NCI-H774 (cell line): ENCODE measurements at regions not wholly inside any gene's neighbourhood (a gene's known extent, or its start where the extent isn't known, plus 50 kb on each side); places are given as distances from the start of the nearest gene placed in this dataset.

Experiments
- DNase-seq: peaks from one replicate; lab custom pipeline; 2025; lab: John Stamatoyannopoulos, UW

DNA sequence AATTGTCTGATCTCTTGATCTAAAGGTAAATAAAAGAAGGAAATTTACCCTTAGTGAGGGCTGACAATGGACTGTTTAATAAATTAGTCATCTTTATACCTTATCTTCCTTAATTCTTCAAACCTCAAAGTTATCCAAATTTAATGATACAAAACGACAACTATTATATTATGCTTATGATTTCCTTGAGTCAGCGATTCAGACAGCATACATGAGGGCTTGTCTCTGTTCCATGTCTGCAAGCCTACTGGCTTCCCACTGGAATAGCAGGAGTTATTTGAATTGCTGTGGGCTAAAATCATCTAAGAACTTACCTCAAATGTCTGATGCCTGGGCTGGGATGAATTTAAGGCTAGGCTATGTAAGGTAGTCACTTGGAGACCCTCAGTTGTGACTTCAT is 197.2 kb upstream of the MDGA2 start:
- no peak for DNase-seq

DNA sequence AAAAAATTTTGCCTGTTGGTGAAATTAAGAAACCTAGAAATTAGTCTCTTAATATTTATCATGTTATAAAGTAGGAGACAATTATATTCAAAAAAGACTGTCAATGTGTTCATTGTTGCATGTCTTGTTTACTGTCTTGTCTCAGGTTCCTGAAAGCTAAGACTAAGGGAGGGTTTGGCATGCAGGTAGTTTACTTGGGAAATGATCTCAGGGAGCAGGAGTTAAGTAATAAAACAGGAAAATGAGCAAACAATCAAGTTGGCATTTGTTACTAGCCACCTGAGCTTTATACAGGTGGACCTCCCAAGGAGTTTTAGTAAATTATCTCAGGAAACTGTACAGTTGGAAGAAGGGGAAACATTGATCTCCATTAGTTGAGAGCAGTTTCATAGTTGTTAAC is 188.0 kb upstream of the MDGA2 start:
- DNase-seq, result no peak

DNA sequence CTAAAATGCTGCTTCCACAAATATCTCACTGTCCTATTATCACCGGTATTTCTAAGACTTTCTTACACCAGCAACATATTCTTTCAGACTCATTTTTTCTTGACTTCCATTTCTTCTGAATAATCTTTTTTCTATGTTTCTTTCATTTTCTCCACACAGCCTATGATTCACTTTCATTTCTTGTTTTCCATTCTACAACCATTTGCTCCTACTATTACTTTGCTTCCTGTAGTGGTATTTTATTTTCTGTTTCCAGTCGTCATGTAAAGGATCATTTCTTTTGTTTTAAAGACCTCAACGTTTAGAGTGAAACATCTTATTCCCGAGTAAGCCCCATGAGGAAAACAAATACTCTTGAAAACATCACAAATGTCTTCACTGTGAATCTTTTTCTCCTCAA is 182.2 kb upstream of the MDGA2 start:
- DNase-seq, result no peak

DNA sequence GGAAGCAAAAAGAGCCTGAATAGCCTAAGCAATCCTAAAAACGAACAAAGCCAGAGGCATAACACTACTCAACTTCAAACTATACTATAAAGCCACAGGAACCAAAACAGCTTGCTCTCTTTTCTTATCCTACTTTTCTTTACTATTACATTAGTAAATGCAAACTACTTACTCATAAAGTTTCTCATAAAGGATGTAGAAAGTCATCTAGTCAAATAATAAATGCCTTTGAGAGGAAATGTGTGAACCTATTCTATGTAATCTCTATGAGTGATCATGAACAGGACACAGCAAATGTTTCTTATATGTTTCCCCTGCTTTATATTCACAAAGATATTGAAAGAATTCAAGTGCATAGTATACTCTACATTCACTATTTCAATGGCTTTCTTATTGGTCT is 176.9 kb upstream of the MDGA2 start:
- DNase-seq, result no peak

DNA sequence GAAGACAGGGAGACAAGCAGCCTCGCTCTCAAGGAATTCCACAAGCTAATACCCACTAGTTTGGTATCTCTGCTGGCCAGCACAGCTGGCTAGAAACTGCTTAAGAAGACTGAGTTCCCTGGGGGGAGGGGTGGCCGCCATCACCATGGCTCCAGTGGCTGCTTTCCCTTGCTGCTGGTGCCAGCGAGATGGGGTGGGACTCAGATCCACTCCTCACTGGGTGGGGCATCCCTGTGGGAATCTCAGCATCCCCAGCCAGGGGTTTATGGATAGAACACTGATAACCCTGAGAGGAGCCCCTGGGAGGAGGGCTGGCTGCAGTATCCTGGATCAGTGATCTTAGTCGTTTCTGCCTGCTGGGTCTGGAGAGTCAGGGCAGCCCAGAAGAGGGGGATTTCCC is 170.6 kb upstream of the MDGA2 start:
- no peak for DNase-seq

DNA sequence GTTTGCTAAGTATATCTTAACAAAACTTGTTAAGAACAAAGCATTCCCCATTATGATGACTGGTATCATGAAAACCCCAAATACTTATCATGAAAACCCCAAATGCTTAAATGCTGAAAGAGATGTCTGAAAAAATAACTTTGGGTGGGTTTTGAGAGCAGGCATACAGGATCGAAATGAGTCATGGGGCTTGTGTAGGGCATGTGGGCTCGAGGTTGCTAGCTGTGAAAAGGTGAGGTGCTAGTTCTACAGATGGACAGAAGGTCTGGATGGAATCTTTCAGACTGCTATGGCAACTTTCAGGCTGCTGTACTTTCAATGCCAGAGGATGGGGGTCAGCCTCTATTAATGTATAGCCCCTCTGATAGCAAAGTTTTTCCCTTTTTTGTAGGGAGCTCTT is 167.8 kb upstream of the MDGA2 start:
- no peak for DNase-seq

DNA sequence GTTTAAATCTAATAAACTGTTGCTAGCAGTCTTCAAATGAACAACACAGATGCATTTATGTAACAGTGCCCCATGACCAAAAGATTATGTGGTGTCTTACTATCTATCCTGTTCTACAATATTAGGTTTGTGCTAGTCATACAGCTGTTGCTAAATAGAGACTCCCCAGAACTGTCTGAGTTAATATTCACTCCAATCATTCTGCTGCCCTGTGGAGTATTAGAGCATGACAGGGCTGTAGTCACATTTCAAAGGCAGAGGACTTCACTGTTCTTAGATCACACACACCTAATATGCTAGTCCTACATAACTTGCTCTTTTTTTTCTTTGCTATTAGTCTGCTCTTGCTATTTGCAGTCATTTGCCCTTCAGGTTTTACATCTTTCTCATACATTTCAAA is 157.6 kb upstream of the MDGA2 start:
- DNase-seq, result no peak

DNA sequence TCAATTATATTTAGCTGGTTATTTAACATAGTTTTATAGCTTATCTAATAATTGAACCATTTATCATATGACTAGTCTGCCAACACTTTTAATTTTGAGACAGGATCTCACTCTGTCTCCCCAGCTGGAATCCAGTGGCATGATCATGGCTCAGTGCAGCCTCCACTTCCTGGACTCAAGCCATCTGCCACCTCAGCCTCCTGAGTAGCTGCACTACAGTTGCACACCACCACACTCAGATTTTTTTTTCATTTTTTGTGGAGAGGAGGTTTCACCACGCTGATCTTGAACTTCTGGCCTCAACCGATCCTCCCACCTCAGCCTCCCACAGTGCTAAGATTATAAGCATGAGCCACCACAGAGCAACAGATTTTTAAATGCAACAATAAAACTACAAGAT is 151.4 kb upstream of the MDGA2 start:
- no peak for DNase-seq

DNA sequence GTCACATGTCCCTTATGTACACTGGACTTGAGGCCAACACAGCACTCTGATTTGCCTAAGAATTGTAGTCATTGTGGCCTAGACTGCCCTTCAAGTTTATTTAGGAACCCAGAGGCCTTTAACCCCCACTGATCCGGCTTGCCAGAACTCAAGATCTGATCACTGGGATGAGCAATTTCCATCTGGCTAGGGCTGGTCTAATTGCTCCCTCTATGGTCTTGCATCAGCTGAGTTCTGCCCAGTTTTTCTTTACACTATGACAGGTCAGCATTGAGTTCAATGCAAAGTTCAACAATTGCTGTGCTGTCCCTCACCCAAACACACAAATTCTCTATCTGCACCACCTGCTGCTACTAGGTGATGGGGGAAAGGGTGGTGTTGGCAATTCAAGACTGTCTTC is 146.9 kb upstream of the MDGA2 start:
- no peak for DNase-seq

DNA sequence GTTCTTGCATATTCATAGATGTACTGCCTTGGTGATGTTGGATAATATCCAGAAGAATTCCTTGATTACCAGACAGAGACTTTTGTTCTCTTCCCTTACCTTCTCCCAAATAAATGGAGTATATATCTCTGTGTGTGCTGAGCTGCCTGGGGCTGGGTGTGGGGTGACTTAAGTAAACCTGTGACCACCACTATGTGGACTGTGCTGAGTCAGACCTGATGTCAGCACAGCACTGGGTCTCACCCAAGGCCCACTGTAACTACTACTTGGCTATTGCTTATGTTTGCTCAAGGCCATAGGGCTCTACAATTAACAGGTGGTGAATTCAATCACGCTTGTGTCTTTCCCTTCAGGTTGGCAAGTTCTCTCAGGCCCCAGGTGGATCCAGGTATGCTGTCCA is 145.7 kb upstream of the MDGA2 start:
- DNase-seq, result no peak

DNA sequence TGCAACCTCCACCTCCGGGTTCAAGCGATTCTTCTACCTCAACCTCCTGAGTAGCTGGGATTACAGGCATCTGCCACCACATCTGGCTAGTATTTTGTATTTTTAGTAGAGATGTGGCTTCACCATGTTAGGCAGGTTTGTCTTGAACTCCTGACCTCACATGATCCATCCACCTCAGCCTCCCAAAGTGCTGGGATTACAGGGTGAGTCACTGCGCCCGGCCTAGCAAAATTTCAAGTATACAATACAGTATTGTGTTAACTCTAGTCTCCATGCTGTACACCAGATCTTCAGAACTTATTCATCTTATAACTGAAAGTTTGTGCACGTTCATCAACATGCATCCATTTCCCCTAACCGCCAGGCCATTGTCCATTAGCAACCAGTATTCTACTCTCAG is 115.1 kb upstream of the MDGA2 start:
- no peak for DNase-seq

DNA sequence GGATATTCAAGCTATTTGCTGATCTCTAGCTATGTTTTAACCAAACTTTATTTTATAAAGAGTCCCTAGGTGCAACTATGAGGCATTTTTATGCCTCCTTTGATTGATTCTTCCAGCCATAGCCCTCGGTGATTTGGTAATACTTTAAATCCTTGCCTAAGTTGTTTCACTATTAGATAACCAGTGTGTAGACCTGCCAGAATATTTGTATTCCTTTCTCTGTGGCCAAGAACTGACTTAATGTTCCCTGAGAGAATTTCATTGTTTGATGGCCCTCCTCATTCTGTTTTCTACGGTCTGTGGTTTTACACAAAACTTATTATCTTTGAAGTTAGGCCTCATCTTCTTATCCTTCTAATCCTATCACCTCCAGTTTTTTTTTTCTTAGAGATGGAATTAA is 109.7 kb upstream of the MDGA2 start:
- DNase-seq, result no peak

DNA sequence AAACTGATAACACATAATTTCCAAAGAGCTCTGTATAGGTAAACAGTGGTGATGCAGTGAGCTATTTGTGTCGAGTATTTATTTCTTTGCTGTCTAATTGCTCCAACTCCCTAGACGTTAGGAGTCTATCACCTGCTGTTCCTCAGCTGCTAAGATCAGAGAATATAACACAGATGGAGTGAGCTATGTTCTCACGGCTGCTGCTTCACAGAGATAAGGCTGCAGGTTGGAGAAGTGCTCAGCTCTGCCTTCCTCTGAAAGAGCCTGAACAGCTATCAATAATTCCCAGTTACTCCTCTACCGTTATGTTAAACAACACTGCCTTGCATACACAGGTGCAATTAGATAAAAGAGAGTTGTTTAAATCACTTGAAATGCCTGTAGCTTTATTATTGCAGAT is 103.2 kb upstream of the MDGA2 start:
- DNase-seq, result peak; percentile 11

DNA sequence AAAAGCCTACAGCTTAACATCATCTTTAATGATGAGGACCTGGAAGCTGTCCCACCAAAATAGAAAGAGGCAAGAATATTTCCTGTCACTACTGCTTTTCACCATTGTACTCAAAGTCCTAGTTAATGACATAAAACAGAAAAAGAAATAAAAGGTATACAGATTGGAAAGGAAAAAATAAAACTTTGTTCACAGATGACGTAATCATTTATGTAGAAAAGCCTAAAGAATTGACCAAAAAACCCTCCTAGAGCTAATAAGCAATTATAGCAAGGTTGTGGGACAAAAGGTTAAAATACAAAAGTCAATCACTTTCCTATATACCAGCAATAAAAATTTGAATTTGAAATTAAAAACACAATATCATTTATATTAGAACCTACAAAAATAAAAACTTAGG is 97.2 kb upstream of the MDGA2 start:
- DNase-seq, result no peak

DNA sequence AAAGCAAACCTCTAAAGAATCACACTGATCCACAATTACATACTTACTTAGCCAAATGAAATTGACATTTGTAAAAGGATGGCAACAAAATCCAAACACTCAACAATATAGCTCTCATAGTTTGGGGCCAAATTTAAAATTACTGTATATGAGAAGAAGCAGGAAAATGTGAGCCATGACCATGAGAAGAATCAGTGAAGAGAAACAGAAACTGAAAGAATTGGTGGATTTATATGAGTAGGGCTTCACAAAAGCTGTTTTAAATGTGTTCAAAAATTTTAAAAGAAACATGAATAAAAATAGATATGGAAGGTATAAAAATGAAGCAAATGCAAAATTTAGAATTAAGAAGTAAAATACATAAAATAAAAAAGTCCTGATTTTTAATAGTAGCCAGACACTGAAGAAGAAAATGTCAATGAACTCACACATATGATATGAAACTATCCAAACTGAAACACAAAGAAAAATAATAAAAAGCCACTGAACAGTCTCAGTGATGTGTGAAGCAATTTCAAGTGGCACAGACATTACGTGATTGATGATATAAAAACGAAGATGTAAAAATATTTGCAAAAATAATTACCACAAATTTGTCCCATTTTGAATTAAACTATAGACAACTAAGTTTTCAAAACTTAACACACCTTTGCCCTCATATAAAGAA is 87.9 kb upstream of the MDGA2 start:
- no peak for DNase-seq

DNA sequence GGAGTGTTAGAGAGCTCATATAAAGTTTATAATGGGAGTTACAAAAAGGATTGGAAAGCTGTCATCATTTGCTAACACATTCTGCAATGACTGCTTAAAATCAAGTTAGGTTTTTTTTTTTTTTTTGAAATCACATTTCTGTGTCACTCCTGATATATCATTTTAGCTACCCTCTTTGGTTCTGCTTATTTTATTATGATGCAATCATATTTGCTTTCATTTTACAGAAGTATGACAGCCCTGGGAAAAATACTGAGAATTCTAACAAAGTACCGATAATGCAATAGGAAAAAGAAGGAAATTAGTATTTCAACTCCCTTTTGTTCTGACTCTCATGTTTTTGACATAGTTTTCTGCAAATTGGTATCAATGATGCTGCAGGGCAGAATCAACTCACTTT is 71.6 kb upstream of the MDGA2 start:
- no peak for DNase-seq

DNA sequence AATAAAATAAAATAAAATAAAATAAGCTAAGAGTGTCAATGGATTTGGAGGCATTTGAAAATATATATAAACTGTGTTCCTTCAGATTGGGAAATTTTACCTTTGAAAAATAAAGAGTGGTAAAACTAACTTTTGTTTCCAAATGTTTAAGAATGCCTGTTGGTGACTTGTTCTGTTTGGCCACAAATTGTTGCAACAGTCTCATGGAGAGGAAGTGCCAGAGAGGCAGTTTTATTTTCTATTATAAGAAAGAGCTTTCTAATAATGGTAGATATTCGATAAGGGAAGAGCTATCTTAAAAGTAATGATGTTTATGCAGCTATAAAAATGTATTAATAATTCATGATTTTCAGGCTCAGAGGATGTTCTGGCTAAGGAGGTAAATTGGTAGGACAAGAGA is 68.8 kb upstream of the MDGA2 start:
- DNase-seq, result no peak

DNA sequence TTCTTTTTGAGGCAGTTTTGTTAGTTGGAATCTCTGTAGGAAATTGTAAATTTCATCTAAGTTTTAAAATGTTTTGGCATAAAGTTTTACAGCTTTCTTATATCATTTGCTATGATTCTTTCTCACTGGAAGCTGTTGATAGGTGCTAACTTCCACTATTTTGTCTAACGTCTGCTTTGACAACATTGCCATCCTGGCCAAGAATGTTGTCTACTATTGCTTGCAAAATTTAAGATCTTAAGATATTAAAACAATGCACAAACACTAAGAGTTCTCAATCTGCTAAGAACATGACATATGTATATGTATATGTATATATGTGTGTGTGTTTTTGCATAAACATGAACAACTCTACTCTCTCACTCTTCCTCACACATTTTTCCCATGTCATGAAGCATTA is 64.1 kb upstream of the MDGA2 start:
- no peak for DNase-seq

DNA sequence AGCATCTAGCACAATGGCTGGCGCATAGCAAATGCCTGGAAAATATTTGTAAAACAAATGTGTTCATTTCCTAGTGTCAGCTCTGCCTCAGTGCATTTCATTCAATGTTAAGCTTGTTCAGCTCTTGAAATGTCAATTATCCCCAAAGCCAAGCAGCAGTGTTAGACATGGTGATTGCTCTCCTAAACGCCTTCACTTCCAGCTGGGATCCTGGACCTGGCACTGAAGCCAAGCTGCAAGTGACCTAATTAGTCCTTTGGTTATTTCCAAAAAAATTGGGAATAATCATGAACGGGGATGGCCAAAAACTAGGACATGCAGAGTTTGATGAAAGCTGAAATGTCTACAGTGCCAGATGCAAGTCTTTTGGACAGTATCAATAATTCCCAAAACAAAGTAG is 54.9 kb upstream of the MDGA2 start:
- DNase-seq, result no peak
